Stimulated activated CD8-positive, alpha-beta memory T cell treated with anti-CD3 and anti-CD28 coated beads, Interleukin-7, amount 100 ng/mL, for 24 hours (primary cell): ENCODE measurements at regions not wholly inside any gene's neighbourhood (a gene's known extent, or its start where the extent isn't known, plus 50 kb on each side); places are given as distances from the start of the nearest gene placed in this dataset.
"Not testable (repeated sequence)": the region's sequence is repeated elsewhere in the genome, so short reads cannot be mapped to it uniquely, and the experiment has no call there.

Experiments used
- DNase-seq: peaks from one replicate; pipeline ENCODE4 v3.0.0-alpha.2; 2020; ENCODE audit warnings: low read depth

- DNase-seq = no peak
Observed at GRCh38 chr10:81116201-81116600, 578.5 kb downstream of the SH2D4B start.

GRCh38 chr10:81116990-81117389 is 579.3 kb downstream of the SH2D4B start:
- DNase-seq = no peak

- DNase-seq = no peak
Observed at GRCh38 chr10:81127931-81128330, 590.2 kb downstream of the SH2D4B start.

- no peak for DNase-seq
Observed at GRCh38 chr10:81130014-81130413, 592.3 kb downstream of the SH2D4B start.

GRCh38 chr10:81135851-81136250 is 598.1 kb downstream of the SH2D4B start:
- no peak for DNase-seq

GRCh38 chr10:81136261-81136660 is 598.6 kb downstream of the SH2D4B start:
- DNase-seq = no peak

- DNase-seq = no peak
Observed at GRCh38 chr10:81145975-81146374, 608.3 kb downstream of the SH2D4B start.

- DNase-seq = no peak
Observed at GRCh38 chr10:81146436-81146835, 608.7 kb downstream of the SH2D4B start.

GRCh38 chr10:81152656-81153055 is 615.0 kb downstream of the SH2D4B start:
- DNase-seq = no peak

GRCh38 chr10:81157681-81158080 is 620.0 kb downstream of the SH2D4B start:
- DNase-seq = no peak

- DNase-seq = no peak
Observed at GRCh38 chr10:81177651-81178244, 640.0 kb downstream of the SH2D4B start.

GRCh38 chr10:81179324-81179723 is 641.6 kb downstream of the SH2D4B start:
- no peak for DNase-seq

GRCh38 chr10:81179805-81180452 is 642.2 kb downstream of the SH2D4B start:
- DNase-seq = no peak

GRCh38 chr10:81182296-81182695 is 644.6 kb downstream of the SH2D4B start:
- DNase-seq = no peak

GRCh38 chr10:81192221-81192788 is 654.6 kb downstream of the SH2D4B start:
- no peak for DNase-seq

- DNase-seq = no peak
Observed at GRCh38 chr10:81200801-81201200, 663.1 kb downstream of the SH2D4B start.

- not testable (repeated sequence) for DNase-seq
Observed at GRCh38 chr10:81207359-81207758, 667.6 kb upstream of the NRG3 start.

GRCh38 chr10:81213370-81213769 is 661.6 kb upstream of the NRG3 start:
- no peak for DNase-seq

- DNase-seq = no peak
Observed at GRCh38 chr10:81215498-81215897, 659.5 kb upstream of the NRG3 start.

GRCh38 chr10:81216949-81217348 is 658.0 kb upstream of the NRG3 start:
- DNase-seq = no peak

GRCh38 chr10:81218307-81218706 is 656.7 kb upstream of the NRG3 start:
- no peak for DNase-seq

- no peak for DNase-seq
Observed at GRCh38 chr10:81219758-81220157, 655.2 kb upstream of the NRG3 start.

GRCh38 chr10:81248886-81249285 is 626.1 kb upstream of the NRG3 start:
- DNase-seq = no peak
